GM23338 (cell line): ENCODE measurements at regions not wholly inside any gene's neighbourhood (a gene's known extent, or its start where the extent isn't known, plus 50 kb on each side); places are given as distances from the start of the nearest gene placed in this dataset.

Source experiments
- ATAC-seq: fragments of 200-7000 bp; cut with Tn5 transposase; 3 replicates; pipeline ENCODE4 v1.9.1; 2020
- DNase-seq: peaks from one replicate; pipeline ENCODE4 v3.0.0-alpha.2; 2015; ENCODE audit warnings: low spot score
- H2AFZ ChIP-seq: fragments of 200-600 bp; sonication (generic); 2 replicates; pipeline ENCODE4 v1.8.0; 2016; ENCODE audit warnings: antibody characterized with exemption, mild to moderate bottlenecking, moderate library complexity
- H3F3A ChIP-seq: fragments of 200-600 bp; sonication (generic); replicated peaks from 2 replicates; pipeline ENCODE4 v1.8.0; 2017; ENCODE audit warnings: antibody characterized with exemption, mixed run types, low read depth
- H3K27ac ChIP-seq: fragments of 200-600 bp; sonication (generic); 2 replicates; pipeline ENCODE4 v1.6.1; 2016; ENCODE audit warnings: low read depth
- H3K27me3 ChIP-seq: fragments of 200-600 bp; sonication (generic); 2 replicates; pipeline ENCODE4 v1.8.0; 2016; ENCODE audit warnings: mild to moderate bottlenecking, mixed run types, moderate library complexity; ENCODE audit not compliant: insufficient read depth
- H3K36me3 ChIP-seq: fragments of 200-600 bp; sonication (generic); 2 replicates; pipeline ENCODE4 v1.8.0; 2016; ENCODE audit warnings: mild to moderate bottlenecking; ENCODE audit not compliant: insufficient read depth
- H3K4me1 ChIP-seq: fragments of 200-600 bp; sonication (generic); 2 replicates; pipeline ENCODE4 v1.8.0; 2016; ENCODE audit warnings: mild to moderate bottlenecking, moderate library complexity; ENCODE audit not compliant: insufficient read depth
- H3K4me2 ChIP-seq: fragments of 200-600 bp; sonication (generic); 2 replicates; pipeline ENCODE4 v1.7.1; 2017; ENCODE audit warnings: mixed run types
- H3K4me3 ChIP-seq: fragments of 200-600 bp; sonication (generic); 2 replicates; pipeline ENCODE4 v1.6.1; 2016; ENCODE audit warnings: mixed run types
- H3K79me2 ChIP-seq: fragments of 200-600 bp; sonication (generic); replicated peaks from 2 replicates; pipeline ENCODE4 v1.8.0; 2017; ENCODE audit warnings: mild to moderate bottlenecking; ENCODE audit not compliant: insufficient read depth
- H3K9me2 ChIP-seq: fragments of 200-600 bp; sonication (generic); 2 replicates; pipeline ENCODE4 v1.8.0; 2017; ENCODE audit not compliant: insufficient read depth
- H4K20me1 ChIP-seq: fragments of 200-600 bp; sonication (generic); replicated peaks from 2 replicates; pipeline ENCODE4 v1.8.0; 2017; ENCODE audit warnings: mild to moderate bottlenecking; ENCODE audit not compliant: insufficient read depth
- H3K27ac Mint-ChIP-seq: 2 replicates; pipeline ENCODE4 v1.8.0; 2020; ENCODE audit warnings: inconsistent platforms, mild to moderate bottlenecking, moderate library complexity, mixed read lengths
- H3K27me3 Mint-ChIP-seq: 3 replicates; pipeline ENCODE4 v1.8.0; 2022; ENCODE audit warnings: low read depth, mild to moderate bottlenecking, moderate library complexity, mixed read lengths, inconsistent platforms; ENCODE audit not compliant: insufficient read depth, poor library complexity
- H3K36me3 Mint-ChIP-seq: 3 replicates; pipeline ENCODE4 v1.8.0; 2021; ENCODE audit warnings: low read depth, mild to moderate bottlenecking, inconsistent platforms, moderate library complexity, mixed read lengths
- H3K4me1 Mint-ChIP-seq: 3 replicates; pipeline ENCODE4 v1.8.0; 2020; ENCODE audit warnings: mild to moderate bottlenecking, inconsistent platforms, mixed read lengths
- H3K4me3 Mint-ChIP-seq: 3 replicates; pipeline ENCODE4 v1.8.0; 2021; ENCODE audit warnings: moderate library complexity, mild to moderate bottlenecking, inconsistent platforms, mixed read lengths
- H3K9me3 Mint-ChIP-seq: 3 replicates; pipeline ENCODE4 v1.8.0; 2020; ENCODE audit warnings: moderate library complexity, mild to moderate bottlenecking, inconsistent platforms, mixed read lengths
- CTCF ChIP-seq, 2 experiments: fragments of 200-600 bp in 1 of 2; sonication (generic) in 1 of 2; conservative IDR thresholded peaks; 2 replicates each; pipeline versions ENCODE4 v1.5.1 to v1.6.1; 2016 to 2017; ENCODE audit warnings: antibody characterized with exemption in 2 of 2, low read depth in 2 of 2, mild to moderate bottlenecking in 2 of 2, moderate library complexity in 1 of 2
- ETS1 ChIP-seq: IDR thresholded peaks from 2 replicates; pipeline ENCODE4 v1.6.1; 2016; ENCODE audit warnings: antibody characterized with exemption
- EZH2 ChIP-seq: fragments of 200-600 bp; sonication (generic); IDR thresholded peaks from one replicate; pipeline ENCODE4 v1.8.0; 2017; ENCODE audit warnings: antibody characterized with exemption, mild to moderate bottlenecking, low read depth; ENCODE audit not compliant: unreplicated experiment
- EZH2phosphoT487 ChIP-seq: fragments of 200-600 bp; sonication (generic); IDR thresholded peaks from one replicate; pipeline ENCODE4 v1.8.1; 2018; ENCODE audit warnings: antibody characterized with exemption; ENCODE audit not compliant: unreplicated experiment
- POLR2AphosphoS5 ChIP-seq: IDR thresholded peaks from 2 replicates; pipeline ENCODE4 v1.6.1; 2016; ENCODE audit warnings: antibody characterized with exemption, low read depth
- REST ChIP-seq: IDR thresholded peaks from one replicate; pipeline ENCODE4 v1.6.1; 2018; ENCODE audit warnings: antibody characterized with exemption; ENCODE audit not compliant: unreplicated experiment
- STAT1 ChIP-seq: IDR thresholded peaks from one replicate; pipeline ENCODE4 v1.6.1; 2016; ENCODE audit warnings: antibody characterized with exemption; ENCODE audit not compliant: unreplicated experiment
- ZNF114 ChIP-seq: fragments of 250-450 bp; sonication (Bioruptor Pico); IDR thresholded peaks from 2 replicates; pipeline ENCODE4 v1.5.0; 2020; ENCODE audit warnings: mild to moderate bottlenecking, moderate library complexity
- ZNF331 ChIP-seq: fragments of 250-450 bp; sonication (Bioruptor Pico); IDR thresholded peaks from 2 replicates; pipeline ENCODE4 v1.5.0; 2020; ENCODE audit warnings: low read depth, mild to moderate bottlenecking, moderate library complexity
- ZNF462 ChIP-seq: fragments of 250-450 bp; sonication (Bioruptor Pico); IDR thresholded peaks from 2 replicates; pipeline ENCODE4 v1.5.0; 2020; ENCODE audit warnings: mild to moderate bottlenecking, moderate library complexity

- Histone ChIP-seq H3K27ac (no peak overlapping the region), H3K4me2 (no peak overlapping the region), H3K4me1 (peaks cover 7% of the 10 kb centered on the region; the same call in 1 of the 2 replicates), H3K36me3 (no peaks in the 10 kb centered on the region), H3K27me3 (no peaks in the 10 kb centered on the region), H4K20me1 (no peaks in the 10 kb centered on the region), H3K79me2 (no peaks in the 10 kb centered on the region), H3K4me3 (no peak overlapping the region), H2AFZ (no peak overlapping the region), H3K9me2 (no peaks in the 10 kb centered on the region), H3F3A (no peaks in the 10 kb centered on the region)
- H3K27ac Mint-ChIP-seq: no peak overlapping the region
- TF ChIP-seq ZNF462 (CRISPR knock-in tag): no peak
- no peak for TF ChIP-seq EZH2
- TF ChIP-seq STAT1: no peak
- TF ChIP-seq ZNF331 (CRISPR knock-in tag): no peak
- TF ChIP-seq REST: no peak
- TF ChIP-seq CTCF (conservative IDR thresholded peaks at IDR 0.05; ENCODE audit: low read depth in 2 of 2): no peak
- no peak for TF ChIP-seq ZNF114
- no peak for TF ChIP-seq POLR2AphosphoS5
- no peak for TF ChIP-seq EZH2phosphoT487
- no peak for TF ChIP-seq ETS1
- no peaks in the 10 kb centered on the region for H3K9me3 Mint-ChIP-seq
- DNase-seq: no peak
- H3K4me1 Mint-ChIP-seq: peaks cover 13% of the 10 kb centered on the region; the same call in 2 of the 3 replicates
- no peak overlapping the region for H3K4me3 Mint-ChIP-seq
- no peaks in the 10 kb centered on the region for H3K36me3 Mint-ChIP-seq
- peaks cover 3% of the 10 kb centered on the region for H3K27me3 Mint-ChIP-seq
- no peak for ATAC-seq
These were observed 299.8 kb downstream of the DUSP10 start for GRCh38 chr1:221442056-221442455.
